HG02870 (cell line): ENCODE measurements at regions not wholly inside any gene's neighbourhood (a gene's known extent, or its start where the extent isn't known, plus 50 kb on each side); places are given as distances from the start of the nearest gene placed in this dataset.

Experiments
- ATAC-seq: cut with Tn5 transposase; IDR thresholded peaks from one replicate; pipeline ENCODE4 v1.9.1; 2021; ENCODE audit warnings: mild to moderate bottlenecking, moderate library complexity; ENCODE audit not compliant: unreplicated experiment

DNA sequence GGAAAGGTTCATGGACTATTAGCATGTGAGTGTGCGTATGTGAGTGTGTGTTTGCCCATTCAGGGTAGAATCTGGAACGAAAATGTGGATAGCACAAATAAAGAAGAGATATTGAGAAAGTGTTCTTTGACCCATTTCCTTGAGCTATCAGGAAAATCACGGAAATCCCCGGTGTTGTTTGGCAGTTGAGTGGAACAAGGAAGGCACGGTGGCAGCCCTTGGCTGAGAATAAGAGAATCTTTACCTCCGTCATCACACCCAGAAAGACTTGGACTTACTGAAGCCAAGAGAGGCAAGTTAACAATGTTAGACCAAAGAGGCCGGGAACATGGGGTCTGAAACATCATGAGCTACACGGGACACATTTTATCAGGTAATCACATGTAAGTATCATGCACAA, 588.9 kb upstream of the BTBD3 start:
- no peak for ATAC-seq

DNA sequence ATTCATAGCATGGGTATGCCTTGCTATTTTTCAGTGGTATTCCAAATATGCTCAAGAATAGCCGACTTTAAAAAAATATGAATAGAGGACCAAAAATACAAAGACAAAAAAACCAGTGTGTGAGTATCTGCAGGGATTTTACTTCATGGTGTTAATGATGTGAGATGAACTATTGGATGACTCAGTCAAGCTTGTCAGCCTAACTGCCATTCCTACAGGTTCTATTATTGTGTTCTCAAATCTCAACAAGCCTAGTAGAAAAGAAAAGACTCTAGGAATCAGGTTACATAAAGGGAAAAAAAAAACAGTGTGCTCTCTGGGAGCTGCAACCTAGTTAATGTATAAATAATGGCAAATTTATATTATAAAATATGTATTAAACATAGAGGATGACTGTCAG, 588.4 kb upstream of the BTBD3 start:
- ATAC-seq, result no peak

DNA sequence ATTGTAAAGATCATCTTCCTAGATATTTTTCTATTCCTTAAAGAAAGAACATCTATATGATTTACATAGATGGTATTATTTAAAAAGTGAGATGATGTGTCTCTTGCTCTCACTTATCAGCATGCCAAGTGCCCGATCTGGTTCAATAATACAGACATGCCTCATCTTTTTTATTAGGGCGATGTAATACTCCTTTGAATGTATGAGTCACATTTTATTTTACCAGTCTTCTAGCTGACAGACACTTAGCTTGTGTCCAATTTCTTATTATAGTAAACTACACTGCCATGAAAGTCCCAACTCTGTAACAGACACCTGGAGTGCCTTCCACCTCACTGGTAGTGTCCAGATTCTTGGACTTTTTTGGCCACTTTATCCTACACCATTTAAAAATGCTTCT, 586.6 kb upstream of the BTBD3 start:
- no peak for ATAC-seq

DNA sequence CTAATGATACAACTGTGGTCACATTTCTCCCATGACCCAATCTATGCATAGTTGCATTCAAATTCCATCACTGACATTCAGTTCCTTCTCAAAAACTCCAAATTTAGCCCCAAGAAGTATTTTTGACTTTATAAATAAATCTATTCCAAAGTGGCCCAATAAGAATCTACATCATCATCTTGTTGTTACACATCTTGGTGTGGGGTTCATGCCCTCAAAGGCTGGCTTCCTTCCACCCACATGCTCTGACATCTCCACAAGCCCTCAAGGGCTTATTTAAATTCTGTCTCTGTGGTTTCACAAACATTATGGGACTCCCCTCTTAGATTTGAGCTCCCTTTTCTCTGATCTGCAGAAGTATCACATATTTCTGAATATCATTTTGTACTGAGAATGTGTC, 585.3 kb upstream of the BTBD3 start:
- ATAC-seq, result no peak

DNA sequence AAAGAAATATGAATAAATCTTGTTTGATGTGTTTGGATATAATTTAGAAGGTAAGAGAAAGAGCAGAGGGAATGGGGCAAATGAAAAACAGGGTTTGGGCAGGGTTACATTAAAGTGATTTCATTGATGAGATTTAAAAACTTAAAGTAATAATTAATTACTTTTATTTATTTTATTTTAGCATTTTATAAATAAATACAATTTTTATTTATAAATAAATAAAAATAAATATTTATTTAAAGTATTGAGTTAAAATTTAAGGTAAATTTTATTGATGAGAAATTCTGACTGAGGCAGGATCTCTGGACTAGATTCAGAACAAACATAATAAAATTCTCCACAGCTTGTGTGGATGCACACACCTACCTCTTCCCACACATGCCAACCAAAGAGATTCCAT, 584.1 kb upstream of the BTBD3 start:
- no peak for ATAC-seq

DNA sequence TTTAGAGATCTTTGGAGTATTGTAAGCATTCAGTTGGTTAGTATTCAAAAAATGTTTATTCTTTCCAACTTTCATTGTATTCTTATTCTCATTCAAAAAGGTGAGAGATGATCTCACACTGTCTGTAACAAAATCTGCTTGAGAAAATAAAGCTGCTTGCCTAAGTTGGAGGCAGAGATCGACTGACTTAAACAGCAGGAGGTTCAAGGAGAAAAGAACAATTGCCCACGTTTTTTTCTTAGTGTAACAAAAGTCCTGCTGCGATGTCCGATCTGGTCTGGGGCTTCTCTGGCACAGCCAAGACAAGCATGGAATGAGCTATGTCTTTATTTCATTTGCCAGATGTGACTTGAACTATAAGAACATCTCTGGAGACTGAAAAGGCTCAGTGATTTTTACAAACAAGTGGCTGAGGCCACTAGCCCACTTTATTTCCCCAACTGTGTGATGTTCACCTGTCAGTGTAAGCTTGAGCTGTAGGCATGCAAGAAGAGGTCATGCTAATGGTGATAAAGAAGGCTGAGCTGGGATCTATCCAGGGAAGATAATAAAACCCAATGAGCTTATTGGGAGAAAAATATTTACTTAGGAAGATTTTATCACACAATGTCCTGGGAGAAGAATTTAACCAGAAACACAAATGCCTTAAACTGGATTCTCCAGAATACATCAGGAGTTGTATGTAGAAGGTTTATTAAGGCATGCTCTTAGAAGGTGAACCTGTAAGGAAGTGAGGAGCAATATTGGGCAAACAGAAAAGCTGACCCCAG, 580.1 kb upstream of the BTBD3 start:
- ATAC-seq, result no peak

DNA sequence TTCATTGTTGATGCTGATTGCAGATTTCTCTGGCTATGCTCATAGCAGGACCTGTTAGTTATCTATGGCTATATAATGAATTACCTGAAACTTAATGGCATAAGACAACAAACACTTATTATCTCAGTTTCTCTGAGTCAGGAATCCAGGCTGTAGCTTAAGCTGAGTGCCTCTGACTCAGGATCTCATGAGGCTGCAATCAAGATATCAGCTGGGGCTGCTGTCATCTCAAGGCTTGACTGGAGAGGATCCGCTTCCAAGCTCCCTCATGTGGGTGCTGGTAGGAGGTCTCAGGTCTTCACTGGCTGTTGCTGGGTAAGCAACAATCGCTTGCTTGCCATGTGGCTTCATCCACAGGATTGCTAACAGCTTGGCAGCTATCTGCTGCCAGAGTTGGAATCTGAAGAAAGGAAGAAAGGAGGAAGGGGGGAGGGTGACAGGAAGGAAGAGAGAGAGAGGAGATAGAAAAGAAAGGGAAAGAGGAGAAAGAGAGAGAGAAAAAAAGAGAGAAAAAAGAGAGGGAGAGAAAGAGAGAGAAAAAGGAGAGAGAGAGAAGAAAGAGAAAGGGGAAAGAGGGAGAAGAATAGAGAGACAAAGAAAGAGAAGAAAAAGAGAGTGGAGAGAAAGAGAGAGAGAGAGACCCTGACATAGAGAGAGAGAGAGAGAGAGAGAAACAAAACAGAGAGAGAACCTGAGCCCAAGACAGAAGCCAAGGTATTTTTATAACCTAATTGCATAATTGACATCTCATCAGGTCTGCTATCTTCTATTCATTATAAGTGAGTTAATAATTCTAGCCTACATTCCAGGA, 579.0 kb upstream of the BTBD3 start:
- no peak for ATAC-seq

DNA sequence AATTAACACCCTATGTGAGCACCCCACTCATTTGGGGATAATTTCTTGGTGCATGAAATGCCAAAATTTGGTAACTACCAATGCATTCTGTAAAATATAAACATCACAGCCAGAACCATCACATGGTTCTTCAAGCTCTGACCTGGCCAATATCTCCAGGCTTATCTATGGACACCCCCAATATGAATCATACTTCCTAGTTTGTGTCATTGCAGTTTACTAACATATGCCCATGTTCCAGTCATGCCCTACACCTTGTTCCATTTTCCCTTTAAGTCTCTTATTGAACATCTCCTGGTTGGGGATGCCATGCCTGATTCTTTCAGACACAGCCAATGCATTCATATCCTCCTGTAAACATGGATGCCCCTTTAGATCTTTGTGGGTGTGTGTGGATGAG, 572.8 kb upstream of the BTBD3 start:
- no peak for ATAC-seq

DNA sequence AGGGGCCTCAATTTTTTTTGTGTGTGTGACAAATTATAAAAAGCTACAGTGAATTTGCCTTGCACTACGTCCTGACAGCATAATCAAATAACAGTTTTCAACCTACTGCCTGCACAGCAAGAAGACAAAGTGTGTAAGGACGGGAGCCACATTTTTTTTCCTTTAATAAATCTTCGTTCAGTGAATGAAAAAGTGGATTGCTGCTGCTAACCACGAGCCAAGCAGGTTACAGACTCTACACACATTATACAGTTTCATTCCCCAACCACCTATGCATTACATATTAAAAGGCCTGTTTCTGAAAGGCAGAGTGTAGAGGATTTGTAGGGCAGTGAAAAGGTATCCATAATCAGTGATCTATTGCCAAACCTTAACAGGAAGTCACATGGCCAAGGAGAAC, 570.0 kb upstream of the BTBD3 start:
- ATAC-seq, result no peak

DNA sequence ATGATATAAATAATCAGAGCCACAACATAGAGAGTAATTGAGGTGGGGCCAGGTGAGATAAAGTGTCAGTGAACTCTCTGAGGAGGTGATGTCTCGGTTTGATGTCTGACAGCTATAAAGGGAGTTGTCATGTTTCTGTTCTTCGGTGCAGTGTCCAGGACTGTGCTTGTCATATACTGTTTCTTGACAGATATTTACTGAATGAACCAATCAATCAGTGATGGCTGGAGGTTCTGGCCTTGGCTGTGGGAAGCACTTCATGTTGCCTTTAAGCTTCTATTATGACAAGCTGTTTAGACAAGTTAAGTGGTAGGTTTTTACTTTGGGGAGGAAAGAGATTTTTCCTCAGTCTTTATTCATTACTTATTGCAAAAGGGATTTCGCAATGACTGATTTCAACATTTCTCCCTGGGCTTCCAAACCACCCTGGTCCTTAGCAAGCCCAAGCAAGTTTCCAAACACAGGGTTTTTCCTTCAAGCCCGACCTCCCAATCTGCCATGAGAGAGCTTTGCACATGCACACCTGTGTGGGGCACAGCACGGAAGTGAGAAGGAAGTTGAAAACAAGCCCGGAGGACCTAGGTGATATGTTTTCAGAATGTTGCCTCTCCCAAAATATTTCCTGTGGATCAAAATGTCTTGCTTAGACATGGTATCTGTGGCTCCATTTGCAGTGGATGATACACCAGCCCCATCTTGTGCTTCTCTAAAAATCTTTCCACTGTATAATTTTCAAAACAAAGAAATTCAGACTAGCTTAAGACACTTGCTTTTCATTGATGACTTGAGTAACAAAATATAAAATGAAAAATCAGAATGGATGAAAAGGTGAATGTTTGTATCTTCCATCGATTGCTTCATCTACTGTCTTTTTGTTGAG, 567.3 kb upstream of the BTBD3 start:
- no peak for ATAC-seq

DNA sequence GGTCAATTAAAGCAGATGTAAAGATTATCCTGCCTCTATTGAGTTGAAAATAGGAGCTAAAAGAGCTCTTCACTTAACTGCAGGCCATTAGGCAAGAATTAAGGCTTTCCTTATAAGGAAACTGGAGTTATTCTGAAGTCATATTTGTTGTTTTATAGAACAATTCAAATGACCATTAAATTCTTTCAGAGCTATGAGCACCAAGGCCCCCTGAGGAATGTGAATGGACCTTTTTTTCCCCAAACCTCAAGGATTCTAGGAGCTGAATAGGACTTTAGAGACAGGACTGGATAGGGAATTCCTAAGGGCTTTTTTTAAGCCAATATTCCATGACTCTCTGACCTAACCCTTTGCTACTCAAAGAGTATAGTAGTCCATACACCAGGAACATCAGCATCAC, 565.7 kb upstream of the BTBD3 start:
- no peak for ATAC-seq

DNA sequence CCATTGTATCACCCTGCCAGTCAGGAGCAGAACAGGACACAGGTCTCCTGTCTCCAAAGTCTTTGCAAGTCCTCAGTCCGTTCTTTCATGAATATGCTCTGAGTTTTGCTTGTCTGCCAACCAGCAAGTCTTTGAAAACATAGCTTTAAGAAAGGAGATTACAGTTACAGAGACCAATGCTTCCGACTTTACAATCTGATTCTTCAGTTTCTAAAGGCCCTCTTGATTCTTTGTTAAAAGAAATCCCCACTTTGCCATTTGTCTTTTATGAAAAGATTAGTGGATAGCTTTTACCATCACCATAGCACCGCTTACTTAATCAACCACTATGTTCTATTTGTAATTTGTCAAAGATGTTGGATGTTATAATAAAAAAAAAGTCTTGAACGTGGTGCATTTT, 562.8 kb upstream of the BTBD3 start:
- ATAC-seq, result no peak

DNA sequence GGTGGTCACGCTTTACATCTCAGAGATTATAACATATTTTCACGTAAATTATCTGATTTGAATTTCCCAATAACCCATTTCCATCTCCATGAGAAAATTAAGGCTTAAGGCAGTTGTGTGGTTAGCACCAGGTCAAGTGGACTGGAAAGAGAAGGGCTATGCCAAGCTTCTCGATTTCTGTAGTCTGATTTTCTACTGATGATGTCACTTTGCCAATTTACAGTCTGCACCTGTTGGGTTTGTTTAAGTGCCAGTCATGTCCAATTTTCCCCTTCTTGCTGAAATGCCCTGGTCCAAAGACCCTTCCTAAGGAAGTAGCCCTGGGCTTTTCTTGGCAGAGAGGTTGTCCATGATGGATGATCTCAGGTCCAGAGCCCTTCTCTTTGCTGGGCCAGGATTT, 562.3 kb upstream of the BTBD3 start:
- ATAC-seq, result no peak

DNA sequence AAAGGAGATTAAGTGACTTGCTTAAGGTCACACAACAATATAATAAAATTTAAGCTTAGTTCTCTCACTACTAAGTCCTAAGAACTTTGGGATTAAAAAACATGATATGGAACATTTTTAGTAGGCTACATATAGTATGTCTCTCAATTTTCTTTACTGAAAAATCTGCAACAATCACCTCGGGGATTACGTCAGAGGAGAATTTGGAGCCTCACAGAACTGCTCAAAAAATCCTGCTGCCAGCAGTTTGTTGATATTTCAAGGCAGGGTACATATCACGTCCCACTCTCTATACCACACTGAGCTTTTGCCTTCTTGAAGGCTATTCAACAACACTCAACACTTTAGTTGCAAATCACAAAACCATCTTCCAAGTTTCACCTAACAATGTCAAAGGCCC, 561.6 kb upstream of the BTBD3 start:
- ATAC-seq, result no peak

DNA sequence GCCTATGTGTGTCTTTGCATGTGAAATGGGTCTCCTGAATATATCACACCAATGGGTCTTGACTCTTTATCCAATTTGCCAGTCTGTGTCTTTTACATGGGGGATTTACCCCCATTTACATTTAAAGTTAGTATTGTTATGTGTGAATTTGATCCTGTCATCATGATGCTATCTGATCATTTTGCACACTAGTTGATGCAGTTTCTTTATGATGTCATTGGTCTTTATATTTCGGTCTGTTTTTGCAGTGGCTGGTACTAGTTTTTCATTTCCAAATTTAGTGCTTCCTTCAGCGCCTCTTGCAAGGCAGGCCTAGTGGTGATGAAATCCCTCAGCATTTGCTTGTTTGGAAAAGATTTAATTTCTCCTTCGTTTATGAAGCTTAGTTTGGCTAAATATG, 555.2 kb upstream of the BTBD3 start:
- no peak for ATAC-seq

DNA sequence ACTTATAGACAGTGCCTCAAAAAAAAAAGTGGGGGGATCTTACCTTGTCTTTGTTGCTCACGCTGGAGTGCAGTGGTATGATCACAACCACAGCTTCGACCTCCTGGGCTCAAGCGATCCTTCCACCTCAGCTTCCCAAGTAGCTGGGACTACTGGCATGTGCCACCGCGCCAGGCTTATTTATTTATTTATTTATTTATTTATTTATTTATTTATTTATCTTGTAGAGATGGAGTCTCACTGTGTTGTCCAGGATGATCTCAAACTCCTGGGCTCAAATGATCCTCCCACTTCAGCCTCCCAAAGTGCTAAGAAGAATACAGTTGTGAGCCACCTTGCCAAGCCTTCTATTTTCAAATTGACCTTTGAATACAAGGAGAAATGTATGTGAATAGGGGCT, 553.0 kb upstream of the BTBD3 start:
- ATAC-seq, result no peak

DNA sequence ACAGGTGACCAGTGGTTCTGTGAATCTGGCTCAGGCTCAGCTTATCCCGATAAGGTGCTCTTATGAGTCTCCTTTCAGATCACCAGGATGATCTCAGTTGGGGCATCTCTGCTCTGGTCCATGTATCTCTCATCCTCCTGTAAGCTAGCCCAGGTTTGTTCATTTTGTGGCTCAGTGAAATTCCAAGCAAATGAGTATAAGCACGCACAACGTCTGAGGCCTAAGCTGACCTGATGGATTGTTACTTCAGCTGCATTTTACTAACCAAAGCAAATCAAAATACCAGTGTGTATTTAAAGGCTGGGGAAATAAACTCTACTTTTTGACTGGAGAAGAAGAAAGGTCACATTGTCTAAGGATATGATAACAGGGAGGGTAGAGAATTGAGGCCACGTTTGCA, 551.0 kb upstream of the BTBD3 start:
- ATAC-seq, result no peak

DNA sequence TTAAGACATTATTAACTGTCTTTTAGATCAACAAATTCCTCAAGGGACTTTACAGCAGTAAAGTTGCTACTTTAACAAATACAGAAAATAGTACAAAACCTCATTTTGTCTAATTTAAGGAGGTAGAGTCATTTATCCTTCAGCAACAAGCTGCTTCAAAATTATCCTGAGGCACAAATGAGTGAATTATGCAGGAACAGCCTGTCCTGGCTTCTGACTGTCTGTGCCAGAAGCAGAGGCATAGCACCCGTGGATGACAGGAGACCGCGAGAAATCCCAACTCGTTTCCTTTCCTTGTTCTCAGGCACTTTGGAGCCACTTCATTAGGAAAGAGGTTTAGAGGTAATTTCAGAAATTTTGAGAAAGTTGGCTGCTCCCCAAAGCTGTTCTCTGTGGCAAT, 549.2 kb upstream of the BTBD3 start:
- ATAC-seq, result no peak

DNA sequence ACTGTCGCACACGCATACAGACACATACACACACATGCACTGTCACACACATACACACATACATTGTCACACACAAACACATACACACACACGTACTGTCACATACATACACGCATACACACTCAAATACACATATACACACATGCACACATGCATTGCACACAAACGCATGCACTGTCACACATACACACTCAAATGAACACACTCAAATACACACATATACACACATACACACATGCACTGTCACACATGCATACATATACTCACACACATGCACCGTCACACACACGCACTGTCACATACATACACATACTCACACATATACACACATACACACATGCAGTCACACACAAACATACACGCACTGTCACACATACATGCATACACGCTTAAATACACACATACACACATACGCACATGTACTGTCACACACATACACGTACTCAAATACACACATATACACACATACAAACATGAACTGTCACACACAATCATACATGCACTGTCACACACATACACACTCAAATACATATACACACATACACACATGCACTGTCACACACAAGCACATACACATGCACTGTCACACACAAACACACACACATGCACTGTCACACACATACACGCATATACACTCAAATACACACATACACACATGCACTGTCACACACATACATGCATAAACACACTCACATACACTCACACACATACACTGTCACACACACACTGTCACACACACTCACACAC, 548.6 kb upstream of the BTBD3 start:
- no peak for ATAC-seq

DNA sequence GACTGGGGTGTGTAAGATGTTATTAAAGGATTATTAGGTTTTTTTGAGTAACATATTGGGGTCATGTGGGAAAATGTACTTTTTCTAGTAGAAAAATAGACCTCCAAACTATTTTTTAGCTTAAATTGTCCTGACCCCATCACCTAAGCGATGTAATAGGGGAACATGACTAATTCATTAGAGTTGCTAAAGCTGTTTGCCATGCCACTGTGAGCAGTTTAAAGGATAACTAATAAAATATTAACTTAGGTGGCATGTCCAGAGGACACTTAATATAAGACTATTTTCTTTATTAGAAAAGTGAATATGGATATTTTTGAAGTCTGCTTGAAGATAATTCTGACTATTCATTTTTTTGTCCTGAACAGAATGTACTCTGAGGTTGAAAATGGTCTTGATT, 545.9 kb upstream of the BTBD3 start:
- no peak for ATAC-seq
